H1 (cell line): ENCODE measurements at regions not wholly inside any gene's neighbourhood (a gene's known extent, or its start where the extent isn't known, plus 50 kb on each side); places are given as distances from the start of the nearest gene placed in this dataset.
A peak's percentile ranks its signal among the peaks of the same experiment; 100 is the strongest.

ENCODE experiments used
- ATF2 ChIP-seq: IDR thresholded peaks from 2 replicates; pipeline ENCODE4 v1.6.1; 2012; ENCODE audit warnings: low read length, inconsistent platforms
- ATF3 ChIP-seq: IDR thresholded peaks from 2 replicates; pipeline ENCODE4 v1.6.1; 2011; ENCODE audit warnings: low read depth, mild to moderate bottlenecking, low read length; ENCODE audit not compliant: insufficient read depth
- BRCA1 ChIP-seq: IDR thresholded peaks from 2 replicates; pipeline ENCODE4 v1.6.1; 2012; ENCODE audit warnings: low read depth, low read length, improper control_type of control experiment
- CTCF ChIP-seq, 3 experiments: IDR thresholded peaks; 1 replicate in 2 of 3; 2 replicates in 1 of 3; pipeline versions ENCODE4 v1.5.1 to v1.6.1; 2011; ENCODE audit warnings: low read length in 3 of 3, mild to moderate bottlenecking in 3 of 3, inconsistent platforms in 2 of 3, low read depth in 1 of 3, moderate library complexity in 1 of 3; ENCODE audit not compliant: insufficient read depth in 1 of 3; ENCODE audit errors: control extremely low read depth in 1 of 3
- FOSL1 ChIP-seq: IDR thresholded peaks from 2 replicates; pipeline ENCODE4 v1.6.1; 2011; ENCODE audit warnings: mild to moderate bottlenecking, low read depth, low read length, moderate library complexity; ENCODE audit not compliant: insufficient read depth
- GTF2F1 ChIP-seq: IDR thresholded peaks from 2 replicates; pipeline ENCODE4 v1.6.1; 2012; ENCODE audit warnings: low read depth, low read length, improper control_type of control experiment, borderline replicate concordance
- HDAC2 ChIP-seq, 2 experiments: fragments of 300-600 bp in 1 of 2; sonication (generic) in 1 of 2; IDR thresholded peaks; 2 replicates each; pipeline ENCODE4 v1.6.1; 2011 to 2012; ENCODE audit warnings: low read depth in 2 of 2, low read length in 2 of 2, mild to moderate bottlenecking in 2 of 2, moderate library complexity in 2 of 2, borderline replicate concordance in 1 of 2, inconsistent platforms in 1 of 2
- HDAC6 ChIP-seq: IDR thresholded peaks from one replicate; pipeline ENCODE4 v1.7.1; 2012; ENCODE audit warnings: low read depth, mild to moderate bottlenecking, inconsistent platforms, low read length, moderate library complexity
- KDM5A ChIP-seq: fragments of 200-600 bp; IDR thresholded peaks from 2 replicates; pipeline ENCODE4 v1.7.1; 2012; ENCODE audit warnings: mild to moderate bottlenecking, low read length, inconsistent platforms, mixed read lengths
- PHF8 ChIP-seq: fragments of 200-600 bp; sonication (generic); conservative IDR thresholded peaks from 2 replicates; pipeline ENCODE4 v1.7.1; 2012; ENCODE audit warnings: low read depth, mild to moderate bottlenecking, inconsistent platforms, low read length, moderate library complexity
- POLR2A ChIP-seq, 2 experiments: IDR thresholded peaks; 1 replicate in 1 of 2; 2 replicates in 1 of 2; pipeline ENCODE4 v1.6.1; 2011; ENCODE audit warnings: low read depth in 2 of 2, low read length in 2 of 2, mild to moderate bottlenecking in 2 of 2; ENCODE audit errors: control extremely low read depth in 1 of 2
- RAD21 ChIP-seq, 2 experiments: IDR thresholded peaks in 1 of 2; conservative IDR thresholded peaks in 1 of 2; 2 replicates each; pipeline ENCODE4 v1.6.1; 2011; ENCODE audit warnings: low read depth in 2 of 2, low read length in 2 of 2, improper control_type of control experiment in 1 of 2, inconsistent platforms in 1 of 2, mild to moderate bottlenecking in 1 of 2, moderate library complexity in 1 of 2
- RBBP5 ChIP-seq: IDR thresholded peaks from 2 replicates; pipeline ENCODE4 v1.7.1; 2012; ENCODE audit warnings: low read depth, mild to moderate bottlenecking, inconsistent platforms, low read length, moderate library complexity, borderline replicate concordance
- SAP30 ChIP-seq: fragments of 300-600 bp; sonication (generic); IDR thresholded peaks from 2 replicates; pipeline ENCODE4 v1.7.1; 2012; ENCODE audit warnings: low read length, moderate library complexity, mild to moderate bottlenecking, inconsistent platforms; ENCODE audit not compliant: insufficient read depth, insufficient replicate concordance
- SP1 ChIP-seq: IDR thresholded peaks from 2 replicates; pipeline ENCODE4 v1.6.1; 2011; ENCODE audit warnings: low read depth, low read length
- TBP ChIP-seq: IDR thresholded peaks from 2 replicates; pipeline ENCODE4 v1.6.1; 2011; ENCODE audit warnings: low read depth, low read length, improper control_type of control experiment
- ZNF274 ChIP-seq: IDR thresholded peaks from 2 replicates; pipeline ENCODE4 v1.7.0; 2012; ENCODE audit warnings: low read length, borderline replicate concordance; ENCODE audit errors: extremely low read depth

GRCh38 chr4:123547216-123548165, 150.9 kb downstream of the SPRY1 start (continued):
- TF ChIP-seq RAD21 (IDR thresholded peaks at IDR 0.05 in 1 of 2, conservative IDR thresholded peaks at IDR 0.05 in 1 of 2; ENCODE audit: low read depth in 2 of 2, low read length in 2 of 2) (0 out of 4 replicates have a peak, but pooled peaks have one; percentile 10 to 11), KDM5A (no peak), GTF2F1 (no peak), POLR2A (IDR thresholded peaks at IDR 0.05; ENCODE audit: control extremely low read depth in 1 of 2, low read depth in 2 of 2, low read length in 2 of 2) (peak in 1 of 2 experiments; percentile 38; a peak in 1 of 3 replicates), PHF8 (no peak), HDAC6 (no peak), BRCA1 (no peak), ZNF274 (no peak), HDAC2 (IDR thresholded peaks at IDR 0.05; ENCODE audit: borderline replicate concordance in 1 of 2, low read depth in 2 of 2, low read length in 2 of 2) (0 out of 4 replicates have a peak, but pooled peaks of 1 of the 2 experiments have one; percentile 27), SP1 (no peak), CTCF (IDR thresholded peaks at IDR 0.05; ENCODE audit: control extremely low read depth in 1 of 3, insufficient read depth in 1 of 3, low read depth in 1 of 3, low read length in 3 of 3) (no peak), RBBP5 (peak; percentile 82), FOSL1 (no peak), TBP (no peak; the same call in 1 of the 2 replicates), SAP30 (no peak), ATF2 (no peak), ATF3 (peak; percentile 62; the same call in 1 of the 2 replicates)
